ENCODE measurements at regions not wholly inside any gene's neighbourhood (a gene's known extent, or its start where the extent isn't known, plus 50 kb on each side); places are given as distances from the start of the nearest gene placed in this dataset.

DNA sequence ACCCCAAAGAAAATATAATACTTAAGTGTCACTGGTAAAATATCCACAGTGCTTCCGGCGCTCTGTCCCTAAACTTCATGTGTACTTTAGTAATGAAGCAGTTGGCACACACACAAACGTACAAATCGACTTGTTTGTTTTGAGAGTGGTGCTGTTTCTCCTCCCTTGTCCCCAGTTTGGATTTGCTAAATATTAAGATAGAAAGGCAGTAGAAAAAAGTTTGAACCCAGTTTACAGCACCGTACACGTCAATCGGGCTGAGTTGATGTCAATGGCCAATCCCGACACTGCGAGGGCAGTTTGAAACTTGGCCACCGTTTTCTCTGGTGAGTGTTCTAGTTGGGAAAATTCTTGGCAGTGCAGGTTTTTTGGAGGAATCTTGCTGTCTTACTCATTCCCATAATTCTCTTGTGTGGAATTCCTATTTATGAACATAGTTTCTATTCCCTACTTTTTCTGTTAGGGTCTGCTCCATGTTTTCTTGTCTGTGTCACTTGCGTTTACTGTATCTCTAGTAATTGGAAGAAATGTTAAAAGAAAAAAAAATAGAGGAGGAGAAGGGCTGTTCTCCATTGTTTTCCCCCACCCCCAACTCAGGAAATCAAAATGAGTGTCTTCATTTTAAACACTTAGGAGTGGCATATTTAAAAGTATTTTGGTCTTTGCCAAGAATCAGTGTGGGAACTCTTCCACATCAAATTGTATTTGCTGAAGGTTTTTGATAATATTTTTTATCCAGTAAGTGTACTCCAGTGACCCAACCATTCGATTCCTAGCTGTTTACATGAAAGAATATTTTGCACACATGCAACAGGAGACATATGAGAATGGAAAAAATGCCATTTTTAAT lies 72.3 kb downstream of the OR2B2 start:
- TF ChIP-seq POLR2AphosphoS5 (IDR thresholded peaks at IDR 0.05) (no peak), POLR2A (IDR thresholded peaks at IDR 0.05) (no peak)
- TF ChIP-seq, protein P1, sequence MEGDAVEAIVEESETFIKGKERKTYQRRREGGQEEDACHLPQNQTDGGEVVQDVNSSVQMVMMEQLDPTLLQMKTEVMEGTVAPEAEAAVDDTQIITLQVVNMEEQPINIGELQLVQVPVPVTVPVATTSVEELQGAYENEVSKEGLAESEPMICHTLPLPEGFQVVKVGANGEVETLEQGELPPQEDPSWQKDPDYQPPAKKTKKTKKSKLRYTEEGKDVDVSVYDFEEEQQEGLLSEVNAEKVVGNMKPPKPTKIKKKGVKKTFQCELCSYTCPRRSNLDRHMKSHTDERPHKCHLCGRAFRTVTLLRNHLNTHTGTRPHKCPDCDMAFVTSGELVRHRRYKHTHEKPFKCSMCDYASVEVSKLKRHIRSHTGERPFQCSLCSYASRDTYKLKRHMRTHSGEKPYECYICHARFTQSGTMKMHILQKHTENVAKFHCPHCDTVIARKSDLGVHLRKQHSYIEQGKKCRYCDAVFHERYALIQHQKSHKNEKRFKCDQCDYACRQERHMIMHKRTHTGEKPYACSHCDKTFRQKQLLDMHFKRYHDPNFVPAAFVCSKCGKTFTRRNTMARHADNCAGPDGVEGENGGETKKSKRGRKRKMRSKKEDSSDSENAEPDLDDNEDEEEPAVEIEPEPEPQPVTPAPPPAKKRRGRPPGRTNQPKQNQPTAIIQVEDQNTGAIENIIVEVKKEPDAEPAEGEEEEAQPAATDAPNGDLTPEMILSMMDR (IDR thresholded peaks at IDR 0.05 in 8 of 11, conservative IDR thresholded peaks at IDR 0.05 in 3 of 11), result no peak
- H3K4me1 ChIP-seq, result peaks cover 13 to 43% (median 27%) of the 10 kb centered on the region in 6 donors
- intact Hi-C loops (cut with DNase I; ENCODE audit: low total_unique reads), result no loop called here
- no peaks in the 10 kb centered on the region for H3K9me3 ChIP-seq
- 11 to 12% (median 11%) methylated on average over 12 of the region's 12 CpGs for WGBS, 5 donors
- DNase-seq, result no peak
- no peaks in the 10 kb centered on the region for H3K36me3 ChIP-seq
- no peaks in the 10 kb centered on the region for H3K27me3 ChIP-seq (replicated peaks in 1 of 7)
- peak overlapping the region; percentile 29 to 76 (median 50) for H3K4me3 ChIP-seq
- H3K27ac ChIP-seq, result peak overlapping the region in 7 of 8 donors; percentile 98 to 100 (median 99)

DNA sequence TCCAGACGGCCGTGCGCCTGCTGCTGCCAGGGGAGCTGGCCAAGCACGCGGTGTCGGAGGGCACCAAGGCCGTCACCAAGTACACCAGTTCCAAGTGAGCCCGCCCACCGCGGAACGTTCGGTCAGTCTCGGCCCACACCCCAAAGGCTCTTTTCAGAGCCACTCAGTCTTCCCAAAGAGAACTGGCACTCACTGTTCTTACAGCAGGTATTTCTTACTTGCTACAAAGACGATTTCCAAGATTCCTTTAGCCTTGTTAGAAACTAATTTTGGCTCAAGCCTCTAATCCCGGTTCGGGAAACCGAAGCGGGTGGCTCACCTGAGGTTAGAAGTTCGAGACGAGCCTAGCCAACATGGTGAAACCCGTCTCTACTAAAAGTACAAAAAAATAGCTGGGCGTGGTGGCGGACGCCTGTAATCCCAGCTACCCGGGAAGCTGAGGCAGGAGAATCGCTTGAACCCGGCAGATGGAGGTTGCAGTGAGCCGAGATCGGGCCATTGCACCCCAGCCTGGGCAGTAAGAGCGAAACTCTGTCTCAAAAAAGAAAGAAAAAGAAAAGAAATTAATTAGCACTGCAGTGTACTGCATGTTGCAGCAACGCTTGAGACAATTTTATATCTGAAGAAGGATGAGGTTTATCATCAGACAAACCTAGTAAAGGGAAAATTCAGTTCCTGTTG lies 73.1 kb downstream of the OR2B2 start:
- WGBS, 5 donors, result 0 to 1% (median 1%) methylated on average over 31 of the region's 31 CpGs
- peaks cover 0 to 3% (median 0%) of the 10 kb centered on the region in 6 donors for H3K36me3 ChIP-seq
- H3K9me3 ChIP-seq, result no peaks in the 10 kb centered on the region
- peak overlapping the region; percentile 98 to 100 (median 99) for H3K27ac ChIP-seq
- peak; percentile 94 for DNase-seq
- H3K27me3 ChIP-seq (replicated peaks in 1 of 7), result no peaks in the 10 kb centered on the region
- TF ChIP-seq POLR2A (IDR thresholded peaks at IDR 0.05) (peak in 1 of 3 donors; percentile 40), POLR2AphosphoS5 (IDR thresholded peaks at IDR 0.05) (peak in 2 of 3 donors; percentile 82 to 86)
- TF ChIP-seq, protein P1 (IDR thresholded peaks at IDR 0.05 in 8 of 11, conservative IDR thresholded peaks at IDR 0.05 in 3 of 11), result no peak
- peak overlapping the region; percentile 29 to 76 (median 50) for H3K4me3 ChIP-seq
- H3K4me1 ChIP-seq, result peaks cover 13 to 45% (median 30%) of the 10 kb centered on the region in 6 donors
- intact Hi-C loops (cut with DNase I; ENCODE audit: low total_unique reads), result no loop called here

DNA sequence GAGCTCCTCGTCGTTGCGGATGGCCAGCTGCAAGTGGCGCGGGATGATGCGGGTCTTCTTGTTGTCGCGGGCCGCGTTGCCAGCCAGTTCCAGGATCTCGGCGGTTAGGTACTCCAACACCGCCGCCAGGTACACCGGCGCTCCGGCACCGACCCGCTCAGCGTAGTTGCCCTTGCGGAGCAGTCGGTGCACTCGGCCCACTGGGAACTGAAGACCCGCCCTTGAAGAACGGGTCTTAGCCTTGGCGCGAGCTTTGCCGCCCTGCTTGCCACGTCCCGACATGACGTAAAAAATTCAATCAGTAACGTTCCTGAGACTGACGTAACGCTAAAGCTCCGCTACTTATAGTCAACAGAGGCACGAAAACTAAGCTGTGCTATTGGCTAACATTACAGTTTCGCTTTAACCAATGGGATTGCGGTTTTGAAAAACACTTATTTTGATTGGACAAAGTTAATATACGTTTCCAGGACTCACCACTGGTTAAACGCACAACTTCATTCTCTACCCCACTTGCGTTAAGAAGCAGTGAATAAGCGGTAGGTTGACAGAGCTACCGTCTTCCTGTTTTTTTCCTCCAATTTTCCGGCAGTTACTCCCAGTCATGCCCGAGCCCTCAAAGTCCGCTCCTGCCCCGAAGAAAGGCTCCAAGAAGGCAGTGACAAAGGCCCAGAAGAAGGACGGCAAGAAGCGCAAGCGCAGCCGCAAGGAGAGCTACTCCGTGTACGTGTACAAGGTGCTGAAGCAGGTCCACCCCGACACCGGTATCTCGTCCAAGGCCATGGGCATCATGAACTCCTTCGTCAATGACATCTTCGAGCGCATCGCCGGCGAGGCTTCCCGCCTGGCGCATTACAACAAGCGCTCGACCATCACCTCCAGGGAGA lies 73.9 kb downstream of the OR2B2 start:
- peaks cover 13 to 53% (median 30%) of the 10 kb centered on the region in 6 donors for H3K4me1 ChIP-seq
- peak; percentile 96 for DNase-seq
- TF ChIP-seq, protein P1 (IDR thresholded peaks at IDR 0.05 in 8 of 11, conservative IDR thresholded peaks at IDR 0.05 in 3 of 11), result peak in 4 of 11 experiments; percentile 4 to 54 (median 32)
- TF ChIP-seq POLR2AphosphoS5 (IDR thresholded peaks at IDR 0.05) (peak; percentile 100), POLR2A (IDR thresholded peaks at IDR 0.05) (peak; percentile 90 to 97 (median 92))
- peak overlapping the region; percentile 98 to 100 (median 99) for H3K27ac ChIP-seq
- H3K27me3 ChIP-seq (replicated peaks in 1 of 7), result no peaks in the 10 kb centered on the region
- intact Hi-C loops (cut with DNase I; ENCODE audit: low total_unique reads), result no loop called here
- 0 to 1% (median 0%) methylated on average over 56 to 66 of the region's 66 CpGs for WGBS, 5 donors
- peak overlapping the region; percentile 44 to 76 (median 50) for H3K4me3 ChIP-seq
- H3K9me3 ChIP-seq, result no peaks in the 10 kb centered on the region
- H3K36me3 ChIP-seq, result peaks cover 0 to 5% (median 0%) of the 10 kb centered on the region in 6 donors
